ENCODE measurements at regions not wholly inside any gene's neighbourhood (a gene's known extent, or its start where the extent isn't known, plus 50 kb on each side); places are given as distances from the start of the nearest gene placed in this dataset.

- Histone ChIP-seq H3K27ac (ENCODE audit: low read depth, low read length) (no peak overlapping the region), H3K9me3 (ENCODE audit: control insufficient read depth in 1 of 2, low read length in 2 of 2) (no peaks in the 10 kb centered on the region), H3K4me1 (ENCODE audit: insufficient read depth, low read length) (no peaks in the 10 kb centered on the region), H3K27me3 (ENCODE audit: insufficient read depth, low read length) (no peaks in the 10 kb centered on the region), H3K4me3 (ENCODE audit: low read length in 2 of 2) (no peak overlapping the region), H3K36me3 (ENCODE audit: insufficient read depth, low read length) (no peaks in the 10 kb centered on the region)
- Mint-ChIP-seq H3K4me3 (no peak overlapping the region), H3K27ac (no peak overlapping the region), H3K4me1 (no peaks in the 10 kb centered on the region), H3K36me3 (no peaks in the 10 kb centered on the region), H3K27me3 (no peaks in the 10 kb centered on the region), H3K9me3 (peaks cover 0 to 21% (median 6%) of the 10 kb centered on the region in 8 donors)
- DNase-seq: no peak
- ChIA-PET CTCF (ENCODE audit: partially characterized antibody) (no interaction called here), POLR2A (ENCODE audit: partially characterized antibody) (no interaction called here)
- intact Hi-C loops (cut with micrococcal nuclease): no loop called here
These were observed 877.7 kb downstream of the GALC start for GRCh38 chr14:87115234-87115633.

- Histone ChIP-seq H3K4me1 (ENCODE audit: insufficient read depth, low read length) (no peaks in the 10 kb centered on the region), H3K27me3 (ENCODE audit: insufficient read depth, low read length) (no peaks in the 10 kb centered on the region), H3K9me3 (ENCODE audit: control insufficient read depth in 1 of 2, low read length in 2 of 2) (no peaks in the 10 kb centered on the region), H3K4me3 (ENCODE audit: low read length in 2 of 2) (no peak overlapping the region), H3K27ac (ENCODE audit: low read depth, low read length) (no peak overlapping the region), H3K36me3 (ENCODE audit: insufficient read depth, low read length) (no peaks in the 10 kb centered on the region)
- Mint-ChIP-seq H3K27ac (no peak overlapping the region), H3K4me1 (no peaks in the 10 kb centered on the region), H3K36me3 (no peaks in the 10 kb centered on the region), H3K27me3 (no peaks in the 10 kb centered on the region), H3K4me3 (no peak overlapping the region), H3K9me3 (peaks cover 0 to 21% (median 5%) of the 10 kb centered on the region in 8 donors)
- ChIA-PET CTCF (ENCODE audit: partially characterized antibody) (no interaction called here), POLR2A (ENCODE audit: partially characterized antibody) (no interaction called here)
- intact Hi-C loops (cut with micrococcal nuclease): no loop called here
- no peak for DNase-seq
These were observed 879.7 kb downstream of the GALC start for GRCh38 chr14:87113286-87113685.

- Histone ChIP-seq H3K27me3 (ENCODE audit: insufficient read depth, low read length) (no peaks in the 10 kb centered on the region), H3K4me1 (ENCODE audit: insufficient read depth, low read length) (no peaks in the 10 kb centered on the region), H3K36me3 (ENCODE audit: insufficient read depth, low read length) (no peaks in the 10 kb centered on the region), H3K9me3 (ENCODE audit: control insufficient read depth in 1 of 2, low read length in 2 of 2) (no peaks in the 10 kb centered on the region), H3K27ac (ENCODE audit: low read depth, low read length) (no peak overlapping the region), H3K4me3 (ENCODE audit: low read length in 2 of 2) (no peak overlapping the region)
- Mint-ChIP-seq H3K27me3 (no peaks in the 10 kb centered on the region), H3K4me1 (no peaks in the 10 kb centered on the region), H3K4me3 (no peak overlapping the region), H3K27ac (no peak overlapping the region), H3K9me3 (peaks cover 0 to 15% (median 4%) of the 10 kb centered on the region in 8 donors), H3K36me3 (no peaks in the 10 kb centered on the region)
- ChIA-PET POLR2A (ENCODE audit: partially characterized antibody) (no interaction called here), CTCF (ENCODE audit: partially characterized antibody) (no interaction called here)
- intact Hi-C loops (cut with micrococcal nuclease): no loop called here
- no peak for DNase-seq
These were observed 881.2 kb downstream of the GALC start for GRCh38 chr14:87111741-87112140.

GRCh38 chr14:87111126-87111525, 881.9 kb downstream of the GALC start:
- no peak overlapping the region for H3K4me3 ChIP-seq (ENCODE audit: low read length in 2 of 2)
- no peaks in the 10 kb centered on the region for H3K9me3 ChIP-seq (ENCODE audit: control insufficient read depth in 1 of 2, low read length in 2 of 2)
- no peaks in the 10 kb centered on the region for H3K4me1 ChIP-seq (ENCODE audit: insufficient read depth, low read length)
- no peak overlapping the region for H3K4me3 Mint-ChIP-seq
- ChIA-PET POLR2A (ENCODE audit: partially characterized antibody) (no interaction called here), CTCF (ENCODE audit: partially characterized antibody) (no interaction called here)
- H3K36me3 ChIP-seq (ENCODE audit: insufficient read depth, low read length): no peaks in the 10 kb centered on the region
- H3K4me1 Mint-ChIP-seq: no peaks in the 10 kb centered on the region
- no peaks in the 10 kb centered on the region for H3K36me3 Mint-ChIP-seq
- no peak overlapping the region for H3K27ac ChIP-seq (ENCODE audit: low read depth, low read length)
- no peak overlapping the region for H3K27ac Mint-ChIP-seq
- no peak for DNase-seq
- H3K27me3 Mint-ChIP-seq: no peaks in the 10 kb centered on the region
- H3K27me3 ChIP-seq (ENCODE audit: insufficient read depth, low read length): no peaks in the 10 kb centered on the region
- H3K9me3 Mint-ChIP-seq: peaks cover 2 to 15% (median 4%) of the 10 kb centered on the region in 8 donors
- intact Hi-C loops (cut with micrococcal nuclease): no loop called here

- DNase-seq: no peak
- intact Hi-C loops (cut with micrococcal nuclease): no loop called here
These were observed 883.7 kb downstream of the GALC start for GRCh38 chr14:87109271-87109670.

GRCh38 chr14:87108726-87109125, 884.3 kb downstream of the GALC start:
- intact Hi-C loops (cut with micrococcal nuclease): no loop called here

More at GRCh38 chr14:87109271-87109670, 883.7 kb downstream of the GALC start:
- ChIA-PET CTCF (ENCODE audit: partially characterized antibody) (no interaction called here), POLR2A (ENCODE audit: partially characterized antibody) (no interaction called here)
- Histone ChIP-seq H3K9me3 (ENCODE audit: control insufficient read depth in 1 of 2, low read length in 2 of 2) (no peaks in the 10 kb centered on the region), H3K36me3 (ENCODE audit: insufficient read depth, low read length) (no peaks in the 10 kb centered on the region), H3K27me3 (ENCODE audit: insufficient read depth, low read length) (no peaks in the 10 kb centered on the region), H3K4me3 (ENCODE audit: low read length in 2 of 2) (no peak overlapping the region), H3K27ac (ENCODE audit: low read depth, low read length) (no peak overlapping the region), H3K4me1 (ENCODE audit: insufficient read depth, low read length) (no peaks in the 10 kb centered on the region)
- H3K9me3 Mint-ChIP-seq: peaks cover 0 to 15% (median 3%) of the 10 kb centered on the region in 8 donors
- H3K27ac Mint-ChIP-seq: no peak overlapping the region
- H3K36me3 Mint-ChIP-seq: no peaks in the 10 kb centered on the region
- H3K4me3 Mint-ChIP-seq: no peak overlapping the region
- no peaks in the 10 kb centered on the region for H3K27me3 Mint-ChIP-seq
- H3K4me1 Mint-ChIP-seq: no peaks in the 10 kb centered on the region

GRCh38 chr14:87102811-87103378, 890.1 kb downstream of the GALC start:
- no peaks in the 10 kb centered on the region for H3K4me1 Mint-ChIP-seq
- Histone ChIP-seq H3K27ac (ENCODE audit: low read depth, low read length) (no peak overlapping the region), H3K27me3 (ENCODE audit: insufficient read depth, low read length) (no peaks in the 10 kb centered on the region), H3K4me1 (ENCODE audit: insufficient read depth, low read length) (no peaks in the 10 kb centered on the region), H3K4me3 (ENCODE audit: low read length in 2 of 2) (no peak overlapping the region), H3K36me3 (ENCODE audit: insufficient read depth, low read length) (no peaks in the 10 kb centered on the region), H3K9me3 (ENCODE audit: control insufficient read depth in 1 of 2, low read length in 2 of 2) (no peaks in the 10 kb centered on the region)
- H3K27ac Mint-ChIP-seq: no peak overlapping the region
- H3K36me3 Mint-ChIP-seq: no peaks in the 10 kb centered on the region
- no peaks in the 10 kb centered on the region for H3K27me3 Mint-ChIP-seq
- CTCF ChIA-PET (ENCODE audit: partially characterized antibody): no interaction called here
- DNase-seq: no peak
- peaks cover 0 to 11% (median 2%) of the 10 kb centered on the region in 8 donors for H3K9me3 Mint-ChIP-seq
- H3K4me3 Mint-ChIP-seq: no peak overlapping the region
- intact Hi-C loops (cut with micrococcal nuclease): no loop called here
- POLR2A ChIA-PET (ENCODE audit: partially characterized antibody): no interaction called here

More at GRCh38 chr14:87108726-87109125, 884.3 kb downstream of the GALC start:
- Mint-ChIP-seq H3K27me3 (no peaks in the 10 kb centered on the region), H3K4me3 (no peak overlapping the region), H3K4me1 (no peaks in the 10 kb centered on the region), H3K27ac (no peak overlapping the region), H3K36me3 (no peaks in the 10 kb centered on the region), H3K9me3 (peaks cover 0 to 15% (median 3%) of the 10 kb centered on the region in 8 donors)
- no peak for DNase-seq
- H3K27me3 ChIP-seq (ENCODE audit: insufficient read depth, low read length): no peaks in the 10 kb centered on the region
- ChIA-PET CTCF (ENCODE audit: partially characterized antibody) (no interaction called here), POLR2A (ENCODE audit: partially characterized antibody) (no interaction called here)
- no peak overlapping the region for H3K4me3 ChIP-seq (ENCODE audit: low read length in 2 of 2)
- H3K4me1 ChIP-seq (ENCODE audit: insufficient read depth, low read length): no peaks in the 10 kb centered on the region
- H3K36me3 ChIP-seq (ENCODE audit: insufficient read depth, low read length): no peaks in the 10 kb centered on the region
- no peak overlapping the region for H3K27ac ChIP-seq (ENCODE audit: low read depth, low read length)
- no peaks in the 10 kb centered on the region for H3K9me3 ChIP-seq (ENCODE audit: control insufficient read depth in 1 of 2, low read length in 2 of 2)

- Mint-ChIP-seq H3K36me3 (no peaks in the 10 kb centered on the region), H3K9me3 (peaks cover 2 to 16% (median 6%) of the 10 kb centered on the region in 8 donors), H3K4me3 (no peak overlapping the region), H3K4me1 (no peaks in the 10 kb centered on the region), H3K27ac (no peak overlapping the region), H3K27me3 (no peaks in the 10 kb centered on the region)
- CTCF ChIA-PET (ENCODE audit: partially characterized antibody): no interaction called here
- DNase-seq: no peak
- POLR2A ChIA-PET (ENCODE audit: partially characterized antibody): no interaction called here
- Histone ChIP-seq H3K36me3 (ENCODE audit: insufficient read depth, low read length) (no peaks in the 10 kb centered on the region), H3K27me3 (ENCODE audit: insufficient read depth, low read length) (no peaks in the 10 kb centered on the region), H3K27ac (ENCODE audit: low read depth, low read length) (no peak overlapping the region), H3K4me1 (ENCODE audit: insufficient read depth, low read length) (no peaks in the 10 kb centered on the region), H3K9me3 (ENCODE audit: control insufficient read depth in 1 of 2, low read length in 2 of 2) (no peaks in the 10 kb centered on the region), H3K4me3 (ENCODE audit: low read length in 2 of 2) (no peak overlapping the region)
- intact Hi-C loops (cut with micrococcal nuclease): no loop called here
These were observed 896.0 kb downstream of the GALC start for GRCh38 chr14:87097015-87097414.
